GM23338 (cell line): ENCODE measurements at regions not wholly inside any gene's neighbourhood (a gene's known extent, or its start where the extent isn't known, plus 50 kb on each side); places are given as distances from the start of the nearest gene placed in this dataset.

Experiments used
- ATAC-seq: fragments of 200-7000 bp; cut with Tn5 transposase; 3 replicates; pipeline ENCODE4 v1.9.1; 2020
- DNase-seq: peaks from one replicate; pipeline ENCODE4 v3.0.0-alpha.2; 2015; ENCODE audit warnings: low spot score
- H2AFZ ChIP-seq: fragments of 200-600 bp; sonication (generic); 2 replicates; pipeline ENCODE4 v1.8.0; 2016; ENCODE audit warnings: antibody characterized with exemption, mild to moderate bottlenecking, moderate library complexity
- H3F3A ChIP-seq: fragments of 200-600 bp; sonication (generic); replicated peaks from 2 replicates; pipeline ENCODE4 v1.8.0; 2017; ENCODE audit warnings: antibody characterized with exemption, mixed run types, low read depth
- H3K27ac ChIP-seq: fragments of 200-600 bp; sonication (generic); 2 replicates; pipeline ENCODE4 v1.6.1; 2016; ENCODE audit warnings: low read depth
- H3K27me3 ChIP-seq: fragments of 200-600 bp; sonication (generic); 2 replicates; pipeline ENCODE4 v1.8.0; 2016; ENCODE audit warnings: mild to moderate bottlenecking, mixed run types, moderate library complexity; ENCODE audit not compliant: insufficient read depth
- H3K36me3 ChIP-seq: fragments of 200-600 bp; sonication (generic); 2 replicates; pipeline ENCODE4 v1.8.0; 2016; ENCODE audit warnings: mild to moderate bottlenecking; ENCODE audit not compliant: insufficient read depth
- H3K4me1 ChIP-seq: fragments of 200-600 bp; sonication (generic); 2 replicates; pipeline ENCODE4 v1.8.0; 2016; ENCODE audit warnings: mild to moderate bottlenecking, moderate library complexity; ENCODE audit not compliant: insufficient read depth
- H3K4me2 ChIP-seq: fragments of 200-600 bp; sonication (generic); 2 replicates; pipeline ENCODE4 v1.7.1; 2017; ENCODE audit warnings: mixed run types
- H3K4me3 ChIP-seq: fragments of 200-600 bp; sonication (generic); 2 replicates; pipeline ENCODE4 v1.6.1; 2016; ENCODE audit warnings: mixed run types
- H3K79me2 ChIP-seq: fragments of 200-600 bp; sonication (generic); replicated peaks from 2 replicates; pipeline ENCODE4 v1.8.0; 2017; ENCODE audit warnings: mild to moderate bottlenecking; ENCODE audit not compliant: insufficient read depth
- H3K9me2 ChIP-seq: fragments of 200-600 bp; sonication (generic); 2 replicates; pipeline ENCODE4 v1.8.0; 2017; ENCODE audit not compliant: insufficient read depth
- H4K20me1 ChIP-seq: fragments of 200-600 bp; sonication (generic); replicated peaks from 2 replicates; pipeline ENCODE4 v1.8.0; 2017; ENCODE audit warnings: mild to moderate bottlenecking; ENCODE audit not compliant: insufficient read depth
- H3K27ac Mint-ChIP-seq: 2 replicates; pipeline ENCODE4 v1.8.0; 2020; ENCODE audit warnings: inconsistent platforms, mild to moderate bottlenecking, moderate library complexity, mixed read lengths
- H3K27me3 Mint-ChIP-seq: 3 replicates; pipeline ENCODE4 v1.8.0; 2022; ENCODE audit warnings: low read depth, mild to moderate bottlenecking, moderate library complexity, mixed read lengths, inconsistent platforms; ENCODE audit not compliant: insufficient read depth, poor library complexity
- H3K36me3 Mint-ChIP-seq: 3 replicates; pipeline ENCODE4 v1.8.0; 2021; ENCODE audit warnings: low read depth, mild to moderate bottlenecking, inconsistent platforms, moderate library complexity, mixed read lengths
- H3K4me1 Mint-ChIP-seq: 3 replicates; pipeline ENCODE4 v1.8.0; 2020; ENCODE audit warnings: mild to moderate bottlenecking, inconsistent platforms, mixed read lengths
- H3K4me3 Mint-ChIP-seq: 3 replicates; pipeline ENCODE4 v1.8.0; 2021; ENCODE audit warnings: moderate library complexity, mild to moderate bottlenecking, inconsistent platforms, mixed read lengths
- H3K9me3 Mint-ChIP-seq: 3 replicates; pipeline ENCODE4 v1.8.0; 2020; ENCODE audit warnings: moderate library complexity, mild to moderate bottlenecking, inconsistent platforms, mixed read lengths
- CTCF ChIP-seq, 2 experiments: fragments of 200-600 bp in 1 of 2; sonication (generic) in 1 of 2; conservative IDR thresholded peaks; 2 replicates each; pipeline versions ENCODE4 v1.5.1 to v1.6.1; 2016 to 2017; ENCODE audit warnings: antibody characterized with exemption in 2 of 2, low read depth in 2 of 2, mild to moderate bottlenecking in 2 of 2, moderate library complexity in 1 of 2
- ETS1 ChIP-seq: IDR thresholded peaks from 2 replicates; pipeline ENCODE4 v1.6.1; 2016; ENCODE audit warnings: antibody characterized with exemption
- EZH2 ChIP-seq: fragments of 200-600 bp; sonication (generic); IDR thresholded peaks from one replicate; pipeline ENCODE4 v1.8.0; 2017; ENCODE audit warnings: antibody characterized with exemption, mild to moderate bottlenecking, low read depth; ENCODE audit not compliant: unreplicated experiment
- NANOG ChIP-seq: IDR thresholded peaks from 2 replicates; pipeline ENCODE4 v1.6.1; 2016; ENCODE audit warnings: antibody characterized with exemption, borderline replicate concordance
- POLR2AphosphoS5 ChIP-seq: IDR thresholded peaks from 2 replicates; pipeline ENCODE4 v1.6.1; 2016; ENCODE audit warnings: antibody characterized with exemption, low read depth
- STAT1 ChIP-seq: IDR thresholded peaks from one replicate; pipeline ENCODE4 v1.6.1; 2016; ENCODE audit warnings: antibody characterized with exemption; ENCODE audit not compliant: unreplicated experiment
- ZNF114 ChIP-seq: fragments of 250-450 bp; sonication (Bioruptor Pico); IDR thresholded peaks from 2 replicates; pipeline ENCODE4 v1.5.0; 2020; ENCODE audit warnings: mild to moderate bottlenecking, moderate library complexity
- ZNF331 ChIP-seq: fragments of 250-450 bp; sonication (Bioruptor Pico); IDR thresholded peaks from 2 replicates; pipeline ENCODE4 v1.5.0; 2020; ENCODE audit warnings: low read depth, mild to moderate bottlenecking, moderate library complexity
- ZNF462 ChIP-seq: fragments of 250-450 bp; sonication (Bioruptor Pico); IDR thresholded peaks from 2 replicates; pipeline ENCODE4 v1.5.0; 2020; ENCODE audit warnings: mild to moderate bottlenecking, moderate library complexity

GRCh38 chr2:4916094-4916493, 776.1 kb upstream of the SOX11 start (continued):
- TF ChIP-seq ZNF462 (CRISPR knock-in tag): no peak
- no peak for TF ChIP-seq ZNF331 (CRISPR knock-in tag)
- no peak for TF ChIP-seq POLR2AphosphoS5
- no peak for TF ChIP-seq NANOG
- no peak for TF ChIP-seq ZNF114

GRCh38 chr2:4930704-4931103, 761.5 kb upstream of the SOX11 start:
- no peaks in the 10 kb centered on the region for H3K27me3 ChIP-seq
- Mint-ChIP-seq H3K36me3 (peaks cover 22% of the 10 kb centered on the region; the same call in 2 of the 3 replicates), H3K27ac (no peak overlapping the region), H3K4me1 (no peaks in the 10 kb centered on the region), H3K27me3 (peaks cover 5% of the 10 kb centered on the region), H3K9me3 (peaks cover 74% of the 10 kb centered on the region), H3K4me3 (no peak overlapping the region)
- H3K4me2 ChIP-seq: no peak overlapping the region
- H3K27ac ChIP-seq: no peak overlapping the region
- 0 out of 2 replicates have a peak, but pooled peaks cover 5% of the 10 kb centered on the region for H3K36me3 ChIP-seq
- no peak overlapping the region for H3K4me3 ChIP-seq
- no peaks in the 10 kb centered on the region for H3K79me2 ChIP-seq
- DNase-seq: no peak
- H3K4me1 ChIP-seq: no peaks in the 10 kb centered on the region
- ATAC-seq: no peak
- H4K20me1 ChIP-seq: no peaks in the 10 kb centered on the region
- no peaks in the 10 kb centered on the region for H3F3A ChIP-seq
- no peak overlapping the region for H2AFZ ChIP-seq
- no peaks in the 10 kb centered on the region for H3K9me2 ChIP-seq
- TF ChIP-seq ETS1 (no peak), EZH2 (no peak), NANOG (no peak), STAT1 (no peak), CTCF (conservative IDR thresholded peaks at IDR 0.05; ENCODE audit: low read depth in 2 of 2) (no peak), ZNF114 (no peak)
